ENCODE measurements at regions not wholly inside any gene's neighbourhood (a gene's known extent, or its start where the extent isn't known, plus 50 kb on each side); places are given as distances from the start of the nearest gene placed in this dataset.

GRCh38 chr18:78396077-78396476 is 583.5 kb upstream of the SALL3 start:
- no peak for DNase-seq

- no peak for DNase-seq
Measured at GRCh38 chr18:78396756-78397155, 582.9 kb upstream of the SALL3 start.

- no peak for DNase-seq
Measured at GRCh38 chr18:78399992-78400503, 579.6 kb upstream of the SALL3 start.

DNA sequence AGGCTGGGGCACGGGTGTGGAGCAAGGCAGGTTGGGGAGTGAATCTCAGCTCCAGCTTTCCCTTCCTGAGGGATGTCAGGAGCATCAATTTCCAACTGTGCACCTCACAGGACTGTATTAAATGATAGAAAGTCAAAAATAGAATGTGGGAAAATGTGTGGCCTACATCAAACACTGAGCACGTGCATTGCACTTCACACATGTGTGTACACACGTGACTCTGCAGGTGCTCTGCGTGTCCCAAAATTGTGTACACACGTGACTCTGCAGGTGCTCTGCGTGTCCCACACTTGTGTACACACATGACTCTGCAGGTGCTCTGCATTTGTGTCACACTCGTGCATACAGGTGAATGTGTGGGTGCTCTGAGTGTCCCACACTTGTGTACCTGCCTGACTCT is 577.2 kb upstream of the SALL3 start:
- DNase-seq, result no peak

- DNase-seq, result no peak
Measured at GRCh38 chr18:78402966-78403365, 576.7 kb upstream of the SALL3 start.

GRCh38 chr18:78403371-78403770 is 576.2 kb upstream of the SALL3 start:
- no peak for DNase-seq

- no peak for DNase-seq
Measured at GRCh38 chr18:78405763-78406162, 573.9 kb upstream of the SALL3 start.

GRCh38 chr18:78406743-78407465 is 572.7 kb upstream of the SALL3 start:
- no peak for DNase-seq

GRCh38 chr18:78407466-78407844 is 572.2 kb upstream of the SALL3 start:
- no peak for DNase-seq

DNA sequence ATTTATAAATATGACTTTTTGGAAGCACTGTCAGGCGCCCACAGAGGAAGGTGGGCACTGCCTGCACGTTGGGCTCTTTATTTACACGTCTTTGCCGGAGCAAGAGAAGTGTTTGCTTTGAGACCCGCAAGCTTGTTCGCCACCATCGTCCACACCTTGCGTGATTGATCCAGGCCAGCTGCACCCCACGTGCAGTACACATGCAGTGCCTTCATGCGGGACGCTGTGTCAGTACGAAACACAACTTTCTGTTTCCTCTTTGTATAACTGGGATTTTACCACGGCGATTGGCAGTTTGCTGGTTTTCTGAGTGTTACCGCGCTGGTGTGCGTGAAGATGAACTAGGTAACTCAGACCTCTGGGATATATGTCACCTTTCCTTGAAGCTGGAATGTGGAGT is 571.0 kb upstream of the SALL3 start:
- no peak for DNase-seq

GRCh38 chr18:78410094-78410786 is 569.4 kb upstream of the SALL3 start:
- no peak for DNase-seq

GRCh38 chr18:78411539-78411938 is 568.1 kb upstream of the SALL3 start:
- no peak for DNase-seq

DNA sequence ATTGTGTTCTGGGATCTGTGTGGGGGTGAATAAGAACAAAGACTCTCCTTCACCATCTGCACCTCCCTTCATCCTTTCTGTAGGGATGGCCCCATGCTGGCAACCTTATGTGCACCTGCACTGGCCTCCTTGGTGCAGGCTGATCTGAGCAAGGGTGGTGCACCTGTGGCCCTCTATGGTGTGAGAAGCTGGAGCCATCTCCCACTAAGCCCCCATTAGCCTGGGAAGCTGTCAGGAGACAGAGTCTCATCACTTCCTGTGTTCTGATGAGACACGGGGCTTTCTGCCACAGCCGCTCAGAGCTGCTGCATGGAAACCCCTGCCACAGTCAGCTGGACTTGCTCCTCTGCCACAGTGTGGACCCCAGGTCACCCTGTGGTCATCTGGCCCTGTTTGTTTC is 565.3 kb upstream of the SALL3 start:
- DNase-seq, result no peak

DNA sequence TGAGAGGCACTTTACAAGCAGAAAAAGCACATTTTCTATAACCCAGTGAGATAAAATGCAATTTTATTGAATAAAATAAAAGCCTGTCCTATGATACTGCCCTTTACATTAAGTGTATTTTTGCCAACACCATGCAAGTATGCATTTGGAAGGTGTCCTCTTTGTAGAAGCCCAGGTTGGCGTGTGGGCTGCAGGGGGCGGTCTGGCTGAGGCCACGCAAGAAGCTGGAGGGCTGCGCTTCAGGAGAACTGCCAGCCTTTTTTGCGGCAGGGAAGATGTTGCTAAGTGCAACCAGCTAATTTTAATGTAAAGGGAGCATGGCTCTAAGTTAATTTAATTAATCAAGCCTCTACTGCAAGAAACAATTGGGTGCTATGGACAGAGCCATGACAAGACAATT is 562.8 kb upstream of the SALL3 start:
- no peak for DNase-seq

GRCh38 chr18:78418379-78418778 is 561.2 kb upstream of the SALL3 start:
- DNase-seq, result no peak

GRCh38 chr18:78419171-78419570 is 560.4 kb upstream of the SALL3 start:
- no peak for DNase-seq

GRCh38 chr18:78420116-78420515 is 559.5 kb upstream of the SALL3 start:
- DNase-seq, result no peak

DNA sequence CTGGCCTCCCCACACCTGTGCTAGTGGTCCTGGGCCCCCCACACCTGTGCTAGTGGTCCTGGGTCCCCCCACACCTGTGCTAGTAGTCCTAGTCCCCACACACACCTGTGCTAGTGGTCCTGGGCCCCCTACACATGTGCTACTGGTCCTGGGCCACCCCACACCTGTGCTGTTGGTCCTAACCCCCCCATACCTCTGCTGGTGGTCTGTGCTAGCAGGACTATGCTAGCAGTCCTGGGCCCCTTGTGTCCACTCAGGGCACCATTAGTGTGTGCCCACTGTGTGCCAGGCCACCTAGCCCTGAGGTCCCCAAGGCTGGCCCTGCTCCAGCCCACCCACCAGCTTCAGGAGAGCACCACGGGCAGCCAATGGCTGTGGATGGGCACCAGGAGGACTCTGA is 558.2 kb upstream of the SALL3 start:
- no peak for DNase-seq

DNA sequence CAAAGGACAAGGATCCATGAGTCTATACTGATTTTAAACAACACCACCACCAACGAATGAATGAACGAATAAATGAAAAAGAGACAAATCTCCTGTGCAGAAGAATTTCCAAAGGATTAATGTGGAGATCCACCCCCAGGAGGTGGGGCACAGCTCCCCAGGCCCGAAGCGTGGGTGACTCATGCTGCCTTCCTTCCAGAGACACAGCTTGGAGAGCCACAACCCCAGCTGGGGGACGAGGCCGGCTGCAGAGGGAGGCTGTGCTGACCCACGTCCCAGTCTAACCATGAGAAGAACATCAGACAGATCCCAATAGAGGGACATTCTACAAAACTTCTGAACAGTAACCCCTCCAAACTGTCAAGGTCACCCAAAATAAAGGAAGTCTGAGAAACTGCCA is 557.3 kb upstream of the SALL3 start:
- no peak for DNase-seq

DNA sequence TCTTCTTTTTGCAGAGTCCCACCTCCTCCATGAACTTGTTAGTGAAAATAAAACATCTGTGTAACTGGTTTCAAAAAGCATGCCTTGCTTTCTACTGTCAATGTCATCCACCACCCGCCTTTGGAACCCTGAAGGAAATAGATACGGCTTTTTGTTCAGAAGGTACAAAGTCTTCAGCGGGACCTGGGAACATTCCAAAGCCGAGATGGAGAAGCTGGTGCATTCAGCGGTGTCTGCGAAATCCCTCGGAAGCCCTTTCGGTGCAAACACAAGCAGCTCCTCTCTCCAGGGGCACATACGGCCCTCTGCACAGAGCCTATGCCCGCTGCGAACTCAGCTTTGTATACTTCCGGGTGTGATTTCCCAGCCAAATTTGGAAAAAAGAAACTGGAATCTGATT is 555.8 kb upstream of the SALL3 start:
- no peak for DNase-seq

GRCh38 chr18:78424403-78425018 is 555.1 kb upstream of the SALL3 start:
- DNase-seq, result no peak

DNA sequence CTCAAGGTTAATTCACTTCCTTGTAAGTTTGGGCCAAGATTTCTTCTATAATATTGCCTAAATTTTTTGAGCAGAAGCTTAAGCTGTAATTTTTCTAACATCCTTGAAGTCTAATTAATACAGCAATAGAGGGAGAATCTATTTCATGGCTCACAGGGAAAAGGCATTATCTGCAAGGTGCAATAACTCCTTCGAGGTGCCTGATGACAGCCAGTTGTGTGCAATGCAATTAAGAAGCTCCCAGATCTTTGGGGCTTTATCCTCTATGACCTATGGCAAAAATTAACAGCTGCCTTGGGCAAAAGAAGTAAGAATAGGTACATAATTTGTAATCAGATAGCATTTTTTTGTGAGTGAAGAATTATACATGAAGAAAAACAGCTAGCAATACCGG is 554.6 kb upstream of the SALL3 start:
- DNase-seq, result no peak

DNA sequence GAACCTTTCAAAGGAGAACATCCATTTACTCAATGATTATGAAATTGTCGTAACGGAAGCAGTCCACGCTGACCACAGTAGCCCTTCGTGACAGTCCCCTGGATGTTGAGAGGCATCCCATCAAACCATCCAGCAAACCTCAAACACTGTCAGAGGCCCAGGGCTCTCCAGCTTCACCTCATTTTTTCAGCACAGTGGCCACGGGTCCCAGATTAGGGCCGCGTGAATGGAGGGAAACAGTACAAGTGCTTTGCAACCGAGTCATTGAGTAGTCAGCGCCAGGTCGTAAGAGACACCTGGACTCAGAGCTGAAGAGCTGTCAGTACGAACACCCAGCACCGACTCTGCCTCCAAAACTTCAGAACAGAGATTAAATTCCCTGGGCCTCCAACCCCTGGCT is 552.5 kb upstream of the SALL3 start:
- no peak for DNase-seq
